ENCODE measurements at regions not wholly inside any gene's neighbourhood (a gene's known extent, or its start where the extent isn't known, plus 50 kb on each side); places are given as distances from the start of the nearest gene placed in this dataset.
"Not testable (repeated sequence)": the region's sequence is repeated elsewhere in the genome, so short reads cannot be mapped to it uniquely, and the experiment has no call there.

- Histone ChIP-seq H3K4me1 (peaks cover 0 to 7% (median 3%) of the 10 kb centered on the region in 4 donors), H3K27ac (no peak overlapping the region), H3K27me3 (no peaks in the 10 kb centered on the region), H3K36me3 (no peaks in the 10 kb centered on the region), H3K4me3 (no peak overlapping the region), H3K9me3 (peaks cover 0 to 4% (median 0%) of the 10 kb centered on the region in 4 donors)
- intact Hi-C loops (cut with DNase I; ENCODE audit: low total_unique reads): no loop called here
- 75 to 89% (median 77%) methylated on average over 1 of the region's 1 CpG for WGBS, 5 donors
- DNase-seq: no peak
- TF ChIP-seq EP300 (IDR thresholded peaks at IDR 0.05): no peak
- no peak for TF ChIP-seq POLR2A (IDR thresholded peaks at IDR 0.05)
Measured at GRCh38 chrX:40943093-40943641, 142.1 kb upstream of the USP9X start.

- intact Hi-C loops (cut with DNase I; ENCODE audit: low total_unique reads): no loop called here
- peaks cover 0 to 7% (median 3%) of the 10 kb centered on the region in 4 donors for H3K4me1 ChIP-seq
- no peak for TF ChIP-seq EP300 (IDR thresholded peaks at IDR 0.05)
- TF ChIP-seq POLR2AphosphoS5 (IDR thresholded peaks at IDR 0.05): peak; percentile 4 to 60 (median 13)
- TF ChIP-seq POLR2A (IDR thresholded peaks at IDR 0.05): no peak
- H3K9me3 ChIP-seq: peaks cover 0 to 10% (median 2%) of the 10 kb centered on the region in 4 donors
- H3K36me3 ChIP-seq: no peaks in the 10 kb centered on the region
- no peaks in the 10 kb centered on the region for H3K27me3 ChIP-seq
- peak overlapping the region in 4 of 5 donors; percentile 33 to 59 (median 47) for H3K27ac ChIP-seq
- peak in 1 of 2 donors; percentile 72 for DNase-seq
- WGBS, 5 donors: 2 to 42% (median 12%) methylated on average over 5 of the region's 5 CpGs
- no peak overlapping the region for H3K4me3 ChIP-seq
Measured at GRCh38 chrX:40945361-40945713, 139.9 kb upstream of the USP9X start.

- DNase-seq: no peak
- peaks cover 0 to 10% (median 2%) of the 10 kb centered on the region in 4 donors for H3K9me3 ChIP-seq
- 47 to 74% (median 72%) methylated on average over 3 of the region's 3 CpGs for WGBS, 5 donors
- H3K36me3 ChIP-seq: no peaks in the 10 kb centered on the region
- peak overlapping the region in 1 of 5 donors; percentile 35 for H3K27ac ChIP-seq
- TF ChIP-seq POLR2A (IDR thresholded peaks at IDR 0.05): no peak
- TF ChIP-seq CTCF (IDR thresholded peaks at IDR 0.05): no peak
- no peak for TF ChIP-seq POLR2AphosphoS5 (IDR thresholded peaks at IDR 0.05)
- TF ChIP-seq EP300 (IDR thresholded peaks at IDR 0.05): no peak
- no peak overlapping the region for H3K4me3 ChIP-seq
- H3K4me1 ChIP-seq: peaks cover 0 to 7% (median 3%) of the 10 kb centered on the region in 4 donors
- H3K27me3 ChIP-seq: no peaks in the 10 kb centered on the region
- intact Hi-C loops (cut with DNase I; ENCODE audit: low total_unique reads): no loop called here
Measured at GRCh38 chrX:40947276-40947675, 138.0 kb upstream of the USP9X start.

DNA sequence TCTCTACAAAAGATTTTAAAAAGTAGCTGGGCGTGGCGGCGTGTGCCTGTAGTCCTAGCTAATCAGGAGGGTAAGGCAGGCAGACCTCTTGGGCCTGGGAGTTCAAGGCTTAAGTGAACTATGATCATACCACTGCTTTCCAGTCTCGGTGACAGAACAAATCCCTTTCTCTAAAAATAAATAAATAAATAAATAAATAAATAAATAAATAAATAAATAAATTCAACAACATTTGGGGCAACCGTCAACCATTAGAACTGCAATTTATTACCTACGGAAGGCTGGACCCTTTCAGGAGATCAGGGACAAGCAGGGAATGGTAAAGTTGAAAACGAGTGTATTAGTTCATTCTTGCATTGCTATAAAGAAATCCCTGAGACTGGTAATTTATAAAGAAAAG lies 136.2 kb upstream of the USP9X start:
- 82 to 85% (median 82%) methylated on average over 7 of the region's 7 CpGs for WGBS, 5 donors
- H3K27ac ChIP-seq: no peak overlapping the region
- no peaks in the 10 kb centered on the region for H3K36me3 ChIP-seq
- H3K9me3 ChIP-seq: peaks cover 0 to 10% (median 2%) of the 10 kb centered on the region in 4 donors
- intact Hi-C loops (cut with DNase I; ENCODE audit: low total_unique reads): no loop called here
- H3K4me3 ChIP-seq: no peak overlapping the region
- peaks cover 0 to 7% (median 3%) of the 10 kb centered on the region in 4 donors for H3K4me1 ChIP-seq
- DNase-seq: no peak
- TF ChIP-seq CTCF (IDR thresholded peaks at IDR 0.05) (no peak), POLR2A (IDR thresholded peaks at IDR 0.05) (no peak), POLR2AphosphoS5 (IDR thresholded peaks at IDR 0.05) (no peak), EP300 (IDR thresholded peaks at IDR 0.05) (no peak)
- H3K27me3 ChIP-seq: no peaks in the 10 kb centered on the region

DNA sequence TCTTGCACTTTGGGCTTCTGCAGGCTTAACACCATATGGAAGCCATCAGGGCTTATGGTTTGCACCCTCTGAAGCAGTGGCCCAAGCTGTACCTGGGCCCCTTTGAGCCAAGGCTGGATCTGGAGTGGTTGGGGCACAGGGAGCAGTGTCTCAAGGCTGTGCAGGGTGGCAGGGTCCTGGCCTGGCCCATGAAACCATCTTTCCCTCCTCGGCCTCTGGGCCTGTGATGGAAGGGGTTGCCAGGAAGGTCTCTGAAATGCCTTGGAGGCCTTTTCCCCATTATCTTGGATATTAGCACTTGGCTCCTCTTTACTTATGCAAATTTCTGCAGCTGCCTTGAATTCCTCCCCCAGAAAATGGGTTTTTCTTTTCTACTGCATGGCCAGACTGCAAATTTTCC lies 134.7 kb upstream of the USP9X start:
- DNase-seq: no peak
- WGBS, 5 donors: 50 to 100% (median 96%) methylated on average over 1 of the region's 1 CpG; no CpG with 5 or more reads in 1 of the 5 donors
- Histone ChIP-seq H3K27ac (no peak overlapping the region), H3K27me3 (no peaks in the 10 kb centered on the region), H3K36me3 (no peaks in the 10 kb centered on the region), H3K4me3 (no peak overlapping the region), H3K9me3 (peaks cover 0 to 10% (median 2%) of the 10 kb centered on the region in 4 donors), H3K4me1 (peaks cover 0 to under 1% (median 0%) of the 10 kb centered on the region in 4 donors)
- TF ChIP-seq CTCF (IDR thresholded peaks at IDR 0.05): no peak
- TF ChIP-seq EP300 (IDR thresholded peaks at IDR 0.05): no peak
- intact Hi-C loops (cut with DNase I; ENCODE audit: low total_unique reads): no loop called here

DNA sequence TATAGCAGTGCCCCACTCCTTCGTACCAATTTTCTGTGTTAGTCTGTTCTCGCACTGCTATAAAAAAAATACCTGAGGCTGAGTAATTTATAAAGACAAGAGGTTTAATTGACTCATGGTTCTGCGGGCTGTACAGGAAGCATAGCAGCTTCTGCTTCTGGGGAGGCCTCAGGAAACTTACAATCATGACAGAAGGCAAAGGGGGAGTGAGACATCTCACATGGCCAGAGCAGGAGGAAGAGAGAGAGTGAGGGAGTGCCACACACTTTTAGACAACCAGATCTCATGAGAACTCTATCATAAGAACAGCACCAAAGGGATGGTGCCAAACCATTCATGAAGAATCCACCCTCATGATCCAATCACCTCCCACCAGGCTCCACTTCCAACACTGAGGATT lies 133.8 kb upstream of the USP9X start:
- H3K27ac ChIP-seq; intact Hi-C loops (cut with DNase I; ENCODE audit: low total_unique reads); H3K4me1 ChIP-seq; H3K27me3 ChIP-seq; H3K4me3 ChIP-seq; H3K36me3 ChIP-seq; DNase-seq: not testable (repeated sequence)
- 86 to 95% (median 91%) methylated on average over 3 of the region's 3 CpGs for WGBS, 5 donors
- peaks cover 0 to 12% (median 2%) of the 10 kb centered on the region in 4 donors for H3K9me3 ChIP-seq
